ENCODE measurements at regions not wholly inside any gene's neighbourhood (a gene's known extent, or its start where the extent isn't known, plus 50 kb on each side); places are given as distances from the start of the nearest gene placed in this dataset.

GRCh38 chr11:23688411-23688810 is 808.4 kb upstream of the LUZP2 start:
- no peak for DNase-seq

GRCh38 chr11:23688835-23689234 is 808.0 kb upstream of the LUZP2 start:
- no peak for DNase-seq

- DNase-seq = no peak
Observed at GRCh38 chr11:23696688-23697415, 800.0 kb upstream of the LUZP2 start.

GRCh38 chr11:23704183-23704582 is 792.7 kb upstream of the LUZP2 start:
- DNase-seq = no peak

DNA sequence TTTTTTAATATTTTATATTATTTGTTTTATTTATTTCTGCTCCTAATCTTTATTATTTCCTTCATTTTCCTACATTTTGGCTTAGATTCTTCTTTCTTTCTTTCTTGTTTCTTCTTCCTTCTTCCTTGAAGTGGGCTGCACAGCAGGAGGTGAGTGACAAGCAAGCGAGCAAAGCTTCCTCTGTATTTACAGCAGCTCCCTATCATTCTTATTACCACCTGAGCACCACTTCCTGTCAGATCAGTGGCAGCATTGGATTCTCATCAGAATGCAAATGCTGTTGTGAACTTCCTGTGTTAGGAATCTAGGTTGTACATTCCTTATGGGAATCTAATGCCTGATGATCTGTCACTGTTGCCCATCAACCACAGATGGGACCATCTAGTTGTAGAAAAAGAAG is 784.9 kb upstream of the LUZP2 start:
- DNase-seq = no peak

DNA sequence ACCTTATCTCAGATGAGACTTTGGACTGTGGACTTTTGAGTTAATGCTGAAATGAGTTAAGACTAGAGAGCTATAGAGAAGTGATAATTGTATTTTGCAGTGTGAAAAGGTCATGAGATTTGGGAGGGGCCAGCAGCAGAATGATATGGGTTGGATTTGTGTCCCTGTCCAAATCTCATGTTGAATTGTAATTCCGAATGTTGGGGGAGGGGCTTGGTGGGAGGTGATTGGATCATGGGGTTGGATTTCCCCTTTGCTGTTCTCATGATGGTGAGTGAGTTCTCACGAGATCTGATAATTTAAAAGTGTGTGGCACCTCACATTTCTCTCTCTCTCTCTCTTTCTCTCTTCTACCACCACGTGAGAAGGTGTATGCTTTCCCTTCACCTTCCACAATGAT is 777.8 kb upstream of the LUZP2 start:
- DNase-seq = no peak

DNA sequence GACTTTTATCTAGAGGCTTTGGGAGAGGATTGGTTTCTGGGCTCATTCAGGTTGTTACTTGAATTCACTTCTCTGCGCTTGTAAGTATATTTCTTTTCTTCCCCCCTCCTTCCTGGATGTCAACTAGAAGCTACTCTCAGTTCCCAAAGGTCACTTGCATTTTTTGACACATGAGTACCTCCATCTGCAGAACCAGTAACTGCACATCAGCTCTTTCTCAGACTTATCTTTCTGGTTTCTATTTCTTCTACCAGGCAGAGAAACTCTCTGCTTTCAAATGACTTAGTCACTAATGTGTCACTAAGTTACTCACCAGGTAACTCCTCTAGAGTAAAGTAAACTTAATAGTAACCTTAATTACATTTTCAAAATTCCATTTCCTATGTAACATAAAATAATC is 773.0 kb upstream of the LUZP2 start:
- DNase-seq = no peak

GRCh38 chr11:23725752-23726151 is 771.1 kb upstream of the LUZP2 start:
- no peak for DNase-seq

- no peak for DNase-seq
Observed at GRCh38 chr11:23727387-23727786, 769.5 kb upstream of the LUZP2 start.

GRCh38 chr11:23727794-23728193 is 769.1 kb upstream of the LUZP2 start:
- DNase-seq = no peak

GRCh38 chr11:23729088-23729487 is 767.8 kb upstream of the LUZP2 start:
- DNase-seq = no peak

GRCh38 chr11:23730307-23730998 is 766.4 kb upstream of the LUZP2 start:
- DNase-seq = no peak

- no peak for DNase-seq
Observed at GRCh38 chr11:23732026-23732425, 764.8 kb upstream of the LUZP2 start.

GRCh38 chr11:23746896-23747295 is 750.0 kb upstream of the LUZP2 start:
- DNase-seq = no peak

- no peak for DNase-seq
Observed at GRCh38 chr11:23749762-23750430, 747.0 kb upstream of the LUZP2 start.

DNA sequence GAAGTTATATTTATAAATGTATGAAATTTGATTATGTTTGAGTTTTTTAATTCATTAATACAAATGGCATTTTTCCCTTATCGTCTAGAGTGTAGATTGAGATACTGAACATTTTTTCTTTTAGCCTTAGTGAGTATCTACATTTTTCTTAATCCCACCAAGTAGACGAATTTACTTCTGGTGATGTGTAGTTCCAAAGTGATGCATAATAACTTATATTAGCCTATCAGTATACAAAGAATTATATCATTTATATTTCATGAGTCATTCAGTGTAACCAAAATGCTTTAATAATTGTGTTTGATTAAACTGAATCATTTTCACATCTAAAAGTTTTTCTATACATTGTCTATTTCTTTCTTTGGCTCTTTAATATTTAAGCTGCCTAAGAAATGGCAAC is 745.6 kb upstream of the LUZP2 start:
- DNase-seq = no peak

DNA sequence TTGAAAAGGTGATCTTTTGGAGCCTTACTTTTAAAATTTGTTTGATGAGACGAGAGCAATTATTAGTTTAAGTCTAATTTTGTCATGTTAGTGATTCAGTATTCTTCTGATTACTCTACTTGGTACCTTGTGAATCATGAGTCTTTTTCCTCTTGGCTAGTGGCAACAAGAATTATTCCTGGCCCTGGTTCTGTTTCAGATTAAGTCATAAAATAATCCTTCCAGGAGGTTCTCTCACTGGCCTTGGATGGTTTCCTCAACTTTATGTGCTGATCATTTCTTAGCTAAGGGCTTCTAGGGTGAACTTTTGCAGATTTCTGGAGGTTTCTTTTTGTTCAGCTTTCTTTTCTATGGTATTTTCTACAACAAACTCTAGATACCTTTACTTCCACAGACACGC is 741.8 kb upstream of the LUZP2 start:
- no peak for DNase-seq

DNA sequence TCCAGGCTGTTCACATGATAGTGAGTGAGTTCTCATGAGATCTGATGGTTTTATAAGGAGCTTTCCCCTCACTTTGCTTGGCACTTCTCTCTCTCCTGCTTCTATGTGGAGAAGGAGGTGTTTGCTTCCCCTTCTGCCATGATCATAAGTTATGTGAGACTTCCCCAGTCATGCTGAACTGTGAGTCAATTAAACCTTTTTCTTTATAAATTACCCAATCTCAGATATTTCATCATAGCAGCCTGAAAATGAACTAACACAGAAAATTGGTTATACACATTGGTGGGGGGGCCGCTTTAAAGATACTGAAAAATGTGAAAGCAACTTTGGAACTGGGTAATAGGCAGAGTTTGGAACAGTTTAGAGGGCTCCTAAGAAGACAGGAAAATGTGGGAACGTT is 741.1 kb upstream of the LUZP2 start:
- no peak for DNase-seq

DNA sequence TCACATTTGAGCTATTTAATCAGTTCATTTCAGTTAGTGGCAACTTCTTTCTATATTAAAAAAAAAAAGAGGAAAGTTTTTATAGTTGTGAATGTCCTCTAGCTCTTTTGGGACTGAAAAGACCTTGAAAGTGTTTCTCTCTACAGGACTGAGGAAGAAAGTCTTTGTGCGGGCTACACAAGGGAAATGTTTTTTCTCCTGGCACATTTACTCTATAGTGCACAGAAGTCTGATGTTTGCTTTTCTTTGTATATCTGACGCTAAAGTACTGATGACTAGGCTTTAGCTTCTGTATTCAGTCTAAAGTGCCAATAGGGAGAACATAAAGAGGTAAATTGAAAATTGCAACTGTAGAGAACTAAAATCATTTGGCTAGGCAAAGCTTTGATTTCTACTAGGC is 737.4 kb upstream of the LUZP2 start:
- DNase-seq = no peak

DNA sequence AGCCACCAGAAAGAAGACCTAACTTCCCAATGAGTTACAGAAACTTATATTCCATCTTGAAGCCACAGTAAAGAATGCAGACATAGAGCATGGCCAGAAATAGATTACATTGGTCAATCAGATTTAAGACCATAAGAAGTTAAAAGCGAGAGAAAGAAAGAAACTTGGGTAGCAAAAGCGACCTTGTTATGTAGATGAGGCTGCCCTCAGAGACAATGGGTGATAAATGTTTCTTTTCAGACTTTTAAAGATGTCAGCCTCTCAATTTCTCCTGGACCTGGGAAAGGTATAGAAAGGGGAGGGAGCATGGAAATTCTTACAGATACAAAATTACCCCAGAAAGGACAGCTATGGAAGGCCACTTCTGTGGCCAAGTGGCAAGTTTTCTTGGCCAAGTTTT is 732.6 kb upstream of the LUZP2 start:
- no peak for DNase-seq

DNA sequence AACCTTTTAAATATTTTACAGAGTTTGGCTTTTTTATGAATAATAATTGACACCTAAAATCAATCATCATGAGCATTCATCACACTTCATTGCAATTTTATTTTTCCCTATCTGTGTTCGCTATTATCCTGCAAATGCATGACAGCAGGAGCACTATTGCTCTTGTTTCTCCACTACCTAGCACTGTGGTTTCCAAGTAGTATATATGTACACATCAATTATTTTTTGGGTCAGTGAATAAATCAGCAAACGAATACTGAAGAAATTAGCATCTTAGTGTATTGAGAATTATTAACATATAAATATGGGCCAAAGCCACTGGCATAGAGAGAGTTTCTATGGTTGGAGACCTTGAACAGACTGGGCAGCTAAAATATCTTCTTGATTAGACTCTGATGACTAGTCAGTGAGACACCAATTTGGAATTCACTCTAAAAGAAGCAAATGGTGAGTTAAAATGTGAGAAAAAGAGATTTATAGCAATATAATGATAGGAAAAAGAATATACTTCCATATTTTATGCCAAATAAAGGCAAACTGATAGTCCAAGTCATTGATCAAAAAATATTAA is 731.1 kb upstream of the LUZP2 start:
- no peak for DNase-seq

DNA sequence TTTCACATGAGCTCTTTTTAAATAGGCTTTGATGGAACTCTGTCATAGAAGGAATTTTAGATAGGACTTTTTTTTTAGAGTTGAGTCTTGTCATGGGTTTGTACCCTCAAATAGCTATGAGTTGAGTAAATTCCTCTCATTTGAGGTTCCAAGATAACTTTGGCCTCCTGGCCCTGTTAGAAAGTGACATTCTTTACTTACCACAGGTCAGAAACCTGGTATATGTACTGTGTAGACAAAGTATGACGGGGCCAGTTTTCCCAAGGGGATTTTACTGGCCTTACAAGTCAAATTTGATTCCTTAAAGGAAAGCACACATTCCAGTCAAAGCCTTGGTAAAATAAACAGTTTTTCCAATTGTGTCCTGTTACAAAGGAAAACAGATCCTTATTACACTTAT is 729.3 kb upstream of the LUZP2 start:
- no peak for DNase-seq

GRCh38 chr11:23769214-23769613 is 727.6 kb upstream of the LUZP2 start:
- no peak for DNase-seq

DNA sequence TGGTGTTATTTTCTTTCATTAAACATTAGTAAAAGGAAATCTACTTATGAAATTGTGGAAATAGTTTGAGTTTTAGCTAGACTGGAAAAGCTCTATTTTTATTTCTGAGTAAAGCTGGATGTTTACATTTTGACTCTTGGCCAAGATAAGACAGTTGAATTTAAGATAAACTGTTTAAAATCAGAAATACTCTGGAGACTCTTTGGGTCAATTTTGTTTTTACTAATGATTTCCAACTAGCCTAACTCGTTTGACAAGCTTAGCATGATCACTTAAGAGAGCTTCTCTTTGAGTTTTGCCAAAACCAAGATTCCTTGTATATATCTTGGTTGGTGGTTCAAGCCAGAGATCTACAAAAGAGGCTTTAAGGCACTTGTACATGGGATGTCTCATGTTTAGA is 724.8 kb upstream of the LUZP2 start:
- no peak for DNase-seq
